Sigmoid colon (tissue), 6 donors: ENCODE measurements at regions not wholly inside any gene's neighbourhood (a gene's known extent, or its start where the extent isn't known, plus 50 kb on each side); places are given as distances from the start of the nearest gene placed in this dataset.
A peak's percentile ranks its signal among the peaks of the same experiment; 100 is the strongest.

Experiments used
- DNase-seq: peaks from one replicate; pipeline ENCODE4 v3.0.0-alpha.2; 2019
- H3K27ac ChIP-seq, 4 donors: fragments of 200-600 bp; sonication (generic); one replicate each; pipeline ENCODE4 v1.5.1; 2016 to 2019; ENCODE audit warnings: mild to moderate bottlenecking in 1 of 4
- H3K27me3 ChIP-seq, 3 donors: fragments of 200-600 bp; sonication (generic); one replicate each; pipeline ENCODE4 v1.5.1; 2019; ENCODE audit warnings: mild to moderate bottlenecking in 1 of 3
- H3K36me3 ChIP-seq, 4 donors: fragments of 200-600 bp; sonication (generic); one replicate each; pipeline ENCODE4 v1.5.1; 2016 to 2019
- H3K4me1 ChIP-seq, 4 donors: fragments of 200-600 bp; sonication (generic); one replicate each; pipeline ENCODE4 v1.5.1; 2017 to 2019
- H3K4me3 ChIP-seq, 4 donors: fragments of 200-600 bp; sonication (generic); one replicate each; pipeline ENCODE4 v1.5.1; 2017 to 2019; ENCODE audit warnings: mild to moderate bottlenecking in 2 of 4, moderate library complexity in 1 of 4
- H3K9me3 ChIP-seq, 4 donors: fragments of 200-600 bp in 3 of 4; sonication (generic) in 3 of 4; one replicate each; pipeline versions ENCODE4 v1.5.1 to v1.6.1; 2013 to 2019
- CTCF ChIP-seq, 4 experiments: fragments of 450-650 bp in 3 of 4; fragments of 200-600 bp in 1 of 4; IDR thresholded peaks; one replicate each; pipeline ENCODE4 v1.5.1; 2016 to 2019; ENCODE audit warnings: antibody characterized with exemption in 4 of 4, mild to moderate bottlenecking in 3 of 4, moderate library complexity in 2 of 4
- EP300 ChIP-seq, 4 donors: sonication (generic); formaldehyde crosslinking; IDR thresholded peaks; one replicate each; pipeline ENCODE4 v1.6.1; 2017; ENCODE audit warnings: antibody characterized with exemption in 4 of 4
- POLR2A ChIP-seq, 2 donors: fragments of 450-650 bp; IDR thresholded peaks; one replicate each; pipeline ENCODE4 v1.6.1; 2016; ENCODE audit warnings: antibody characterized with exemption in 2 of 2, mild to moderate bottlenecking in 2 of 2, moderate library complexity in 2 of 2
- POLR2AphosphoS5 ChIP-seq, 4 donors: sonication (generic); formaldehyde crosslinking; IDR thresholded peaks; one replicate each; pipeline ENCODE4 v1.6.1; 2017; ENCODE audit warnings: antibody characterized with exemption in 4 of 4
- WGBS, 2 donors: extraction: QIAGEN DNeasy Blood & Tissue Kit; methylation state at CpG; one replicate each; pipeline ENCODE4 v1.1.7; 2013; 5-methylcytosine and 5-hydroxymethylcytosine counted together
- intact Hi-C: fragments of 100-400 bp; cut with DNase I; formaldehyde crosslinking; loops from one replicate; pipeline ENCODE4 v1.15.1; 2023
- donor health status: healthy with polysubstance abuse.
- donor health status: healthy.

DNA sequence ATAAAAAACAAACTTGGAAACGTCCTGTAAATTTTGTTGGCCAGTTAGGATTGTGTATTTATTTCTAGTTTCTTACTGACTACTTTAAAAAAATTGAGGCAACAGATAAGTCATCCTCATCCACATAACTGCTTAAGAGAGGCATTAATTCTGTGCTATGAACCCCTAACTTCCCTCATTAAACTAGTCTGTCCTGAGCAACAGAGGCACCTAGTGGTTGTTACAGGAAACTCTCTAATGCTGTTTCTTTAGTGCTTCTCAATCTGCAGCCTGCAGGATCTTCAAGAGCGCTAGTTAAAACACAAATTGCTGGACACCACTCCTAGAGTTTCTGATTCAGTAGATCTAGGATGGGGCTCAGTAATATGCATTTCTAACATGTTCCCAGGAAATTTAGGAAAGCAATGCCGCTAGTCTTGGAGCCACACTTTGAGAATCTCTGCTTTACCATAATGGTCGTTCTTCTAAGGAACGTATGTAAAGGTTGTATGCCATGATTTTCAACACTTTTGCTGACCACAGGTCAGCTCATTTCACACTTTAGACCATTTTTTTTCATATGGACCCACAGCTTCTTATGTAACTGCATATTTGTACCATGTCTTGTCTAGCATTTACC is 410.1 kb upstream of the SMARCA2 start:
- intact Hi-C loops, result no loop called here
- H3K4me3 ChIP-seq, result no peak overlapping the region
- TF ChIP-seq EP300 (IDR thresholded peaks at IDR 0.05) (no peak), POLR2A (IDR thresholded peaks at IDR 0.05) (no peak), CTCF (IDR thresholded peaks at IDR 0.05) (peak in 2 of 4 experiments; percentile 15 to 19), POLR2AphosphoS5 (IDR thresholded peaks at IDR 0.05) (no peak)
- no peak for DNase-seq
- no peak overlapping the region for H3K27ac ChIP-seq
- 52 to 55% methylated on average over 5 of the region's 5 CpGs for WGBS, 2 donors
- H3K9me3 ChIP-seq, result no peaks in the 10 kb centered on the region
- no peaks in the 10 kb centered on the region for H3K36me3 ChIP-seq
- no peaks in the 10 kb centered on the region for H3K27me3 ChIP-seq
- no peaks in the 10 kb centered on the region for H3K4me1 ChIP-seq

GRCh38 chr9:1606253-1606652 is 408.9 kb upstream of the SMARCA2 start:
- Histone ChIP-seq H3K27ac (no peak overlapping the region), H3K4me1 (no peaks in the 10 kb centered on the region), H3K36me3 (no peaks in the 10 kb centered on the region), H3K4me3 (no peak overlapping the region), H3K9me3 (no peaks in the 10 kb centered on the region), H3K27me3 (no peaks in the 10 kb centered on the region)
- intact Hi-C loops, result no loop called here
- no peak for DNase-seq
- 27 to 41% methylated on average over 5 of the region's 5 CpGs for WGBS, 2 donors
- TF ChIP-seq POLR2AphosphoS5 (IDR thresholded peaks at IDR 0.05) (no peak), POLR2A (IDR thresholded peaks at IDR 0.05) (no peak), EP300 (IDR thresholded peaks at IDR 0.05) (no peak), CTCF (IDR thresholded peaks at IDR 0.05) (no peak)

- Histone ChIP-seq H3K9me3 (peaks cover 0 to 5% (median 0%) of the 10 kb centered on the region in 4 donors), H3K4me3 (no peak overlapping the region), H3K4me1 (no peaks in the 10 kb centered on the region), H3K36me3 (no peaks in the 10 kb centered on the region), H3K27me3 (no peaks in the 10 kb centered on the region), H3K27ac (no peak overlapping the region)
- TF ChIP-seq POLR2AphosphoS5 (IDR thresholded peaks at IDR 0.05), result no peak
- no peak for TF ChIP-seq POLR2A (IDR thresholded peaks at IDR 0.05)
- TF ChIP-seq CTCF (IDR thresholded peaks at IDR 0.05), result no peak
- no peak for TF ChIP-seq EP300 (IDR thresholded peaks at IDR 0.05)
- no peak for DNase-seq
- WGBS, 2 donors, result 60 to 76% methylated on average over 2 of the region's 2 CpGs
- intact Hi-C loops, result no loop called here
These were observed 402.3 kb upstream of the SMARCA2 start for GRCh38 chr9:1612886-1613285.

DNA sequence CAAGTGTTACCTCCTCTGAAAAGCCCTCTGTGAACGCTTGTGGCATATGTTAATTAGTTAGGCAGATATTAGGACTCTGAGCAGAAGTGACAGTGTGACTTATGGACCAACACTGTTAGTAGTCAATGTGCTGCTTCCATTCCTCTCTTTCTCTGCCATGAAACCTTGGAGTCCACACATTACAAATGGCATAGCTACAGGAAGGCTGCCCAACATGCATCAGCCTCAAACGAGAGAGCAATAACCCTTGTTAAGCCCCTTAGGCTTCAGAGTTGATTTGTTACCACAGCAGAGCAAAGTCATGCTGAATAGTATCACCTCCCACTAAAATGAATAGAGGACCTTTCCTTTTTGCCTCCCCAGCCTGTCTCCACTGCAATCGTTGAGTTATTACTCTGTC is 397.7 kb upstream of the SMARCA2 start:
- H3K4me3 ChIP-seq, result no peak overlapping the region
- peaks cover 0 to 5% (median 0%) of the 10 kb centered on the region in 4 donors for H3K9me3 ChIP-seq
- H3K27me3 ChIP-seq, result no peaks in the 10 kb centered on the region
- no peak for DNase-seq
- intact Hi-C loops, result no loop called here
- H3K4me1 ChIP-seq, result no peaks in the 10 kb centered on the region
- H3K36me3 ChIP-seq, result no peaks in the 10 kb centered on the region
- no peak for TF ChIP-seq POLR2A (IDR thresholded peaks at IDR 0.05)
- no peak for TF ChIP-seq POLR2AphosphoS5 (IDR thresholded peaks at IDR 0.05)
- no peak for TF ChIP-seq EP300 (IDR thresholded peaks at IDR 0.05)
- no peak for TF ChIP-seq CTCF (IDR thresholded peaks at IDR 0.05)
- whole genome bisulfite sequencing, 2 donors, result 77 to 78% methylated on average over 3 of the region's 3 CpGs
- no peak overlapping the region for H3K27ac ChIP-seq
